Posterior vena cava (tissue), 2 donors: ENCODE measurements at regions not wholly inside any gene's neighbourhood (a gene's known extent, or its start where the extent isn't known, plus 50 kb on each side); places are given as distances from the start of the nearest gene placed in this dataset.
A peak's percentile ranks its signal among the peaks of the same experiment; 100 is the strongest.
"Not testable (repeated sequence)": the region's sequence is repeated elsewhere in the genome, so short reads cannot be mapped to it uniquely, and the experiment has no call there.

ENCODE experiments used
- DNase-seq: peaks from one replicate; pipeline ENCODE4 v3.0.0-alpha.2; 2020; ENCODE audit warnings: low spot score
- intact Hi-C, 2 donors: fragments of 100-400 bp; cut with DNase I; formaldehyde crosslinking; loops; one replicate each; pipeline versions ENCODE4 v1.14.1 to v1.14.2; 2022 to 2023
- donor health status: DM: yes; HTN: yes; CAD: no.
- donor health status: DM: yes; HTN: yes; CAD: no.

GRCh38 chr12:67477681-67478265 lies 170.8 kb upstream of the DYRK2 start:
- DNase-seq, result no peak
- intact Hi-C loops, result no loop called here

GRCh38 chr12:67482751-67483661 lies 165.5 kb upstream of the DYRK2 start:
- intact Hi-C loops, result no loop called here
- DNase-seq, result peak; percentile 84

GRCh38 chr12:67483871-67484554 lies 164.5 kb upstream of the DYRK2 start:
- DNase-seq, result no peak
- intact Hi-C loops, result no loop called here

GRCh38 chr12:67484791-67485480 lies 163.6 kb upstream of the DYRK2 start:
- intact Hi-C loops, result no loop called here
- DNase-seq, result no peak

- DNase-seq, result no peak
- intact Hi-C loops, result no loop called here
Observed at GRCh38 chr12:67486671-67487070, 161.9 kb upstream of the DYRK2 start.

GRCh38 chr12:67488349-67488748 lies 160.2 kb upstream of the DYRK2 start:
- intact Hi-C loops, DNase-seq: not testable (repeated sequence)

- intact Hi-C loops, result no loop called here
- no peak for DNase-seq
Observed at GRCh38 chr12:67489007-67489406, 159.5 kb upstream of the DYRK2 start.

- intact Hi-C loops, result no loop called here
- no peak for DNase-seq
Observed at GRCh38 chr12:67496581-67496980, 152.0 kb upstream of the DYRK2 start.

- DNase-seq, result no peak
Observed at GRCh38 chr12:67498991-67499390, 149.6 kb upstream of the DYRK2 start.

GRCh38 chr12:67501362-67501761 lies 147.2 kb upstream of the DYRK2 start:
- intact Hi-C loops, result no loop called here
- no peak for DNase-seq

More at GRCh38 chr12:67498991-67499390, 149.6 kb upstream of the DYRK2 start:
- intact Hi-C loops, result no loop called here

- intact Hi-C loops, result no loop called here
- DNase-seq, result no peak
Observed at GRCh38 chr12:67504026-67504425, 144.5 kb upstream of the DYRK2 start.

GRCh38 chr12:67506739-67507138 lies 141.8 kb upstream of the DYRK2 start:
- no peak for DNase-seq
- intact Hi-C loops, result no loop called here

- intact Hi-C loops, result no loop called here
- DNase-seq, result no peak
Observed at GRCh38 chr12:67508830-67509229, 139.7 kb upstream of the DYRK2 start.

GRCh38 chr12:67509666-67510386 lies 138.7 kb upstream of the DYRK2 start:
- DNase-seq, result no peak
- intact Hi-C loops, result no loop called here

GRCh38 chr12:67512061-67512460 lies 136.5 kb upstream of the DYRK2 start:
- intact Hi-C loops, result no loop called here
- DNase-seq, result no peak

GRCh38 chr12:67514502-67514901 lies 134.0 kb upstream of the DYRK2 start:
- intact Hi-C loops, result no loop called here
- no peak for DNase-seq

GRCh38 chr12:67515679-67516340 lies 132.7 kb upstream of the DYRK2 start:
- intact Hi-C loops, result loop anchor here in 1 of 2 donors (5.0 kb wide), 1 partner anchor 426 kb away; no protein-coding TSS in a partner anchor
- DNase-seq, result no peak

GRCh38 chr12:67517181-67517887 lies 131.2 kb upstream of the DYRK2 start:
- no peak for DNase-seq
- intact Hi-C loops, result loop anchor here in 1 of 2 donors (5.0 kb wide), 1 partner anchor 425 kb away; no protein-coding TSS in a partner anchor
